ENCODE measurements at regions not wholly inside any gene's neighbourhood (a gene's known extent, or its start where the extent isn't known, plus 50 kb on each side); places are given as distances from the start of the nearest gene placed in this dataset.
"Not testable (repeated sequence)": the region's sequence is repeated elsewhere in the genome, so short reads cannot be mapped to it uniquely, and the experiment has no call there.

DNA sequence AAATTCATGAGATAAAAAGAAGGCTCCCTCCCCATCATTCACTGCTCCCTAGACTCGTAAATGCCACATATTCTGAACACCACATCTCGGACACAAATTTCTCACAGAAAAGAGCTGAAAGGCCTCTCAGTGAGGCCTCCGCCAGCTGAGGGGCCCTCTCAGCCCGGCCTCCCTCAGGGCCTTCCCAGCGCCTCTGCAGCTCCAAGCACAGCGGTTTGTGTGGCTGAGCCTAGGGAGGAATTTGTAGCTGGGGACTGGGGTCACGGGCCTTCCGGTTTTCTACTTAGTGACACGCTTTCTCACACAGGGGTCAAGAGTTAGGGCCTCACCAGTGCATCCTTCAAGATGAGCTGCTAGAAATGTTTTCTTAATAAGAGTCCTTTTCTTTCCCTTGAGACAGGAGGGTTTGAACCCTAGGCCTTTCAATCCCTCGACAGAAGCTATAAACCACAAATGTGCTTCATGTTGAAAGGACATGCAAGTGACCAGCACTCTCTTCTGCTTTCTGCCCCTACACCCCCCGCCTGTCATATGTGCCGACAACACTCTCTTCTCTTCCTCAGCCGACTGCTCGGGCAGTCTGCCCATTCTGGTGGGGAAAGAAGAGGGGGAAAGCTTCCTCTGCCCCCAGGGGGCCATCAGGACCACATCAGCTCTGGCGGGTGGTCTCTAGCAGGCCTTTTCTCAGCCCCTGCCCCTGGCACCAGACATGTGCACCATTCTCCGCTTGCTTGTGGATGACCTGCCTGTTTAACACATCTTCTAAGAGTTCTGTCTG is 104.9 kb downstream of the CHIC2 start:
- no peak for TF ChIP-seq CTCF (IDR thresholded peaks at IDR 0.05; ENCODE audit: low read depth, low read length)
- no peak overlapping the region for H3K4me3 ChIP-seq (ENCODE audit: low read depth, low read length)

DNA sequence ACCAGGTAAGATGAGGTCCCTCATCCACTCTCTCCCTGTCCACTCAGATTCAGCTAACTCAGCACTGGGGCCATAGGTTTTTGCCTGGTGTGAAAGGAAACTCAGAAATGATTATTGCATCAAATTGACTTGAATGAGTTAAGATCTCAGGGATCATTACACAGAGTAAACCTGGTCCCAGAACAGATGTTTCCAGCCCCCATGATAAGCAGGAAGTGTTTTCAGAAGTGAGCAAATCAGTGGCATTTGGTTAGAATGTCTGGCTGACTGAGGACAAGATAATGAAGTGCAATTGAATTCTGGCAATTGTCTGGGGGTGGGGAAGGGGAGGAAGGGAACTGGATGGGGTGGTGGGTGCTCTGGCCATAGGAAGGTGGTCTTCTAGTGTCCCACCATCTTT is 108.0 kb downstream of the CHIC2 start:
- no peak overlapping the region for H3K4me3 ChIP-seq (ENCODE audit: low read depth, low read length)
- no peak for TF ChIP-seq CTCF (IDR thresholded peaks at IDR 0.05; ENCODE audit: low read depth, low read length)

DNA sequence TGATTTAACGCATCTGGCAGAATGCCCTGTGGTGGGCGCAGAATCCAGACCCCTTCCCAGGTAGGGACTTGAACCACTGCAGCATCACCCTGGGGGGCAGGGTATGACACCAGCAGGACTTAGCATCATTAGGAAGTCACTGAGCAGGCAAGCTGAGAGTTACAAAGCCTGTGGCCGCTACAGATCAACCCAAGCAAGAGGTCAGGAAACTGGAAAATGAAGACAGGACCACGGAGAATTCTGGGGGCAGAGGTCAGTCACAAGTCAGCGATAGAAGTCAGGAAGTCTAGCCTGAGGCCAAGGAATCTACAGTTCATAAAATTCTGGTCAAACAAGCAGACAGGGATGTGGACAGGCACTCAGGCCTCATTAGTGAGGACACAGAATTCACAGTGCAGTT is 108.4 kb downstream of the CHIC2 start:
- no peak overlapping the region for H3K4me3 ChIP-seq (ENCODE audit: low read depth, low read length)
- no peak for TF ChIP-seq CTCF (IDR thresholded peaks at IDR 0.05; ENCODE audit: low read depth, low read length)

- no peak for TF ChIP-seq CTCF (IDR thresholded peaks at IDR 0.05; ENCODE audit: low read depth, low read length)
Observed at GRCh38 chr4:53951414-53951813, 113.0 kb downstream of the CHIC2 start.

GRCh38 chr4:53943345-53944085 is 120.9 kb downstream of the CHIC2 start:
- no peak for TF ChIP-seq CTCF (IDR thresholded peaks at IDR 0.05; ENCODE audit: low read depth, low read length)
- no peak overlapping the region for H3K4me3 ChIP-seq (ENCODE audit: low read depth, low read length)

More at GRCh38 chr4:53951414-53951813, 113.0 kb downstream of the CHIC2 start:
- H3K4me3 ChIP-seq (ENCODE audit: low read depth, low read length) = no peak overlapping the region

DNA sequence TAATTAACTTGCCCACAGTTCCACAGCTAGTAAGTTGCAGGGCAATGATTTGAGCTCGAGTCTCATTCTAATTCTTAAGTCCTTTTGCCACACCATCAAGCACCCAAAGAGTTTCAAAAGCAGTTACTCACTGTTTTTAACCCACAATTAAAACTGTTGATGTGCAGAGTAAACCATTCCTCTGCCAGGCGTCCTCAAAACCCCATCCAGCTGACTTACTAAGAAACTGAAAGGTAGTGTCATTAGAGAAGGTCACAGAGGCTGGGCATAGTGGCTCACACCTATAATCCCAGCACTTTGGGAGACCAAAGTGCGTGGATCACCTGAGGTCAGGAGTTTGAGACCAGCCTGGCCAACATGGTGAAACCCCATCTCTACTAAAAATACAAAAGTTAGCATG is 121.7 kb downstream of the CHIC2 start:
- no peak for TF ChIP-seq CTCF (IDR thresholded peaks at IDR 0.05; ENCODE audit: low read depth, low read length)
- H3K4me3 ChIP-seq (ENCODE audit: low read depth, low read length) = no peak overlapping the region

GRCh38 chr4:53941331-53941730 is 123.1 kb downstream of the CHIC2 start:
- no peak overlapping the region for H3K4me3 ChIP-seq (ENCODE audit: low read depth, low read length)
- TF ChIP-seq CTCF (IDR thresholded peaks at IDR 0.05; ENCODE audit: low read depth, low read length) = no peak

DNA sequence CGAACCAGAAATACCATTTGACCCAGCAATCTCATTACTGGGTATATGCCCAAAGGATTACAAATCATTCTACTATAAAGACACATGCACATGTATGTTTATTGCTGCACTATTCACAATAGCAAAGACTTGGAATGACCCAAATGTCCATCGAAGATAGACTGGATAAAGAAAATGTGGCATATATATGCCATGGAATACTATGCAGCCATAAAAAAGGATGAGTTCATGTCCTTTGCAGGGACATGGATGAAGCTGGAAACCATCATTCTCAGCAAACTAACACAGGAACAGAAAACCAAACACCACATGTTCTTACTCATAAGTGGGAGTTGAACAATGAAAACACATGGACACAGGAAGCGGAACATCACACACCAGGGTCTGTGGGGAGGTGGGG is 124.5 kb downstream of the CHIC2 start:
- not testable (repeated sequence) for H3K4me3 ChIP-seq (ENCODE audit: low read depth, low read length)
